BLaER1 treated with 17β-estradiol and CSF1 and Interleukin-3, amounts not matched to agents 10 nM and 100 nM (cell line): ENCODE measurements at regions not wholly inside any gene's neighbourhood (a gene's known extent, or its start where the extent isn't known, plus 50 kb on each side); places are given as distances from the start of the nearest gene placed in this dataset.

Source experiments
- H3K27ac ChIP-seq, 11 experiments: shearing (Covaris generic); formaldehyde crosslinking; 2 replicates each; pipeline ENCODE4 v1.8.1; 2022
- H3K27me3 ChIP-seq, 11 experiments: shearing (Covaris generic); formaldehyde crosslinking; 2 replicates each; pipeline ENCODE4 v1.8.1; 2022
- H3K36me3 ChIP-seq, 11 experiments: shearing (Covaris generic); formaldehyde crosslinking; 2 replicates each; pipeline ENCODE4 v1.8.1; 2022
- H3K4me1 ChIP-seq, 10 experiments: shearing (Covaris generic); formaldehyde crosslinking; 2 replicates each; pipeline ENCODE4 v1.8.1; 2022
- H3K4me2 ChIP-seq, 11 experiments: shearing (Covaris generic); formaldehyde crosslinking; 2 replicates each; pipeline ENCODE4 v1.8.1; 2022
- H3K4me3 ChIP-seq, 10 experiments: shearing (Covaris generic); formaldehyde crosslinking; 2 replicates each; pipeline ENCODE4 v1.8.1; 2022
- H3K9ac ChIP-seq, 11 experiments: shearing (Covaris generic); formaldehyde crosslinking; 2 replicates each; pipeline ENCODE4 v1.8.1; 2022
- H3K9me3 ChIP-seq, 11 experiments: shearing (Covaris generic); formaldehyde crosslinking; replicated peaks in 1 of 11; 2 replicates each; pipeline ENCODE4 v1.8.1; 2022
- H4K20me1 ChIP-seq, 11 experiments: shearing (Covaris generic); formaldehyde crosslinking; 2 replicates each; pipeline ENCODE4 v1.8.1; 2022
- Cebpa-rat ChIP-seq, 11 experiments: shearing (Covaris generic); IDR thresholded peaks; 2 replicates each; pipeline ENCODE4 v1.8.1; 2022

GRCh38 chr12:127943481-127944210, 323.3 kb upstream of the TMEM132C start:
- H3K36me3 ChIP-seq: no peaks in the 10 kb centered on the region
- H3K27ac ChIP-seq: no peak overlapping the region
- no peaks in the 10 kb centered on the region for H3K4me1 ChIP-seq
- no peak overlapping the region for H3K4me2 ChIP-seq
- TF ChIP-seq Cebpa-rat (IDR thresholded peaks at IDR 0.05): no peak
- no peaks in the 10 kb centered on the region for H3K27me3 ChIP-seq
- H3K9ac ChIP-seq: no peak overlapping the region
- H4K20me1 ChIP-seq: no peaks in the 10 kb centered on the region
- no peak overlapping the region for H3K4me3 ChIP-seq
- H3K9me3 ChIP-seq: peaks cover 0 to 4% (median 0%) of the 10 kb centered on the region in 11 experiments; a peak in 3 of 22 replicates

- H3K4me2 ChIP-seq: no peak overlapping the region
- H3K4me3 ChIP-seq: no peak overlapping the region
- H3K9me3 ChIP-seq: peaks cover 0 to 4% (median 0%) of the 10 kb centered on the region in 11 experiments; a peak in 3 of 22 replicates
- no peak overlapping the region for H3K27ac ChIP-seq
- no peaks in the 10 kb centered on the region for H3K27me3 ChIP-seq
- no peaks in the 10 kb centered on the region for H3K4me1 ChIP-seq
- TF ChIP-seq Cebpa-rat (IDR thresholded peaks at IDR 0.05): no peak
- no peak overlapping the region for H3K9ac ChIP-seq
- no peaks in the 10 kb centered on the region for H3K36me3 ChIP-seq
- H4K20me1 ChIP-seq: no peaks in the 10 kb centered on the region
Measured at GRCh38 chr12:127944211-127944899, 322.6 kb upstream of the TMEM132C start.

GRCh38 chr12:127957001-127957660, 309.8 kb upstream of the TMEM132C start:
- Histone ChIP-seq H3K4me3 (no peak overlapping the region), H3K27me3 (no peaks in the 10 kb centered on the region), H3K36me3 (no peaks in the 10 kb centered on the region), H3K9me3 (no peaks in the 10 kb centered on the region), H3K4me1 (no peaks in the 10 kb centered on the region), H4K20me1 (no peaks in the 10 kb centered on the region), H3K9ac (no peak overlapping the region), H3K4me2 (no peak overlapping the region), H3K27ac (no peak overlapping the region)
- no peak for TF ChIP-seq Cebpa-rat (IDR thresholded peaks at IDR 0.05)

GRCh38 chr12:127962303-127962702, 304.7 kb upstream of the TMEM132C start:
- no peak overlapping the region for H3K9ac ChIP-seq
- no peaks in the 10 kb centered on the region for H3K27me3 ChIP-seq
- H3K4me2 ChIP-seq: no peak overlapping the region
- TF ChIP-seq Cebpa-rat (IDR thresholded peaks at IDR 0.05): no peak
- H3K9me3 ChIP-seq: peaks cover 8 to 19% (median 16%) of the 10 kb centered on the region in 11 experiments; a peak in 20 of 22 replicates
- no peaks in the 10 kb centered on the region for H4K20me1 ChIP-seq
- H3K27ac ChIP-seq: no peak overlapping the region
- H3K36me3 ChIP-seq: no peaks in the 10 kb centered on the region
- no peaks in the 10 kb centered on the region for H3K4me1 ChIP-seq
- H3K4me3 ChIP-seq: no peak overlapping the region

- no peak overlapping the region for H3K4me3 ChIP-seq
- H3K27me3 ChIP-seq: no peaks in the 10 kb centered on the region
- no peak for TF ChIP-seq Cebpa-rat (IDR thresholded peaks at IDR 0.05)
- H3K9ac ChIP-seq: no peak overlapping the region
- H3K4me2 ChIP-seq: no peak overlapping the region
- no peak overlapping the region for H3K27ac ChIP-seq
- no peaks in the 10 kb centered on the region for H3K36me3 ChIP-seq
- H4K20me1 ChIP-seq: no peaks in the 10 kb centered on the region
- no peaks in the 10 kb centered on the region for H3K4me1 ChIP-seq
- H3K9me3 ChIP-seq: peaks cover 8 to 25% (median 19%) of the 10 kb centered on the region in 11 experiments; a peak in 20 of 22 replicates
Measured at GRCh38 chr12:127963933-127964332, 303.0 kb upstream of the TMEM132C start.

GRCh38 chr12:127964717-127965116, 302.3 kb upstream of the TMEM132C start:
- no peak overlapping the region for H3K4me2 ChIP-seq

GRCh38 chr12:127966331-127966730, 300.6 kb upstream of the TMEM132C start:
- no peak for TF ChIP-seq Cebpa-rat (IDR thresholded peaks at IDR 0.05)
- Histone ChIP-seq H3K4me2 (no peak overlapping the region), H4K20me1 (no peaks in the 10 kb centered on the region), H3K27me3 (no peaks in the 10 kb centered on the region), H3K36me3 (no peaks in the 10 kb centered on the region), H3K9ac (no peak overlapping the region), H3K27ac (no peak overlapping the region), H3K4me1 (no peaks in the 10 kb centered on the region), H3K9me3 (peaks cover 8 to 25% (median 19%) of the 10 kb centered on the region in 11 experiments; a peak in 20 of 22 replicates), H3K4me3 (no peak overlapping the region)

More at GRCh38 chr12:127964717-127965116, 302.3 kb upstream of the TMEM132C start:
- Histone ChIP-seq H3K4me3 (no peak overlapping the region), H3K9me3 (peaks cover 8 to 25% (median 19%) of the 10 kb centered on the region in 11 experiments; a peak in 20 of 22 replicates), H3K36me3 (no peaks in the 10 kb centered on the region), H3K27me3 (no peaks in the 10 kb centered on the region), H3K9ac (no peak overlapping the region), H3K4me1 (no peaks in the 10 kb centered on the region), H4K20me1 (no peaks in the 10 kb centered on the region), H3K27ac (no peak overlapping the region)
- TF ChIP-seq Cebpa-rat (IDR thresholded peaks at IDR 0.05): no peak

GRCh38 chr12:127970491-127970890, 296.5 kb upstream of the TMEM132C start:
- Histone ChIP-seq H3K9me3 (peaks cover 8 to 25% (median 19%) of the 10 kb centered on the region in 11 experiments; a peak in 20 of 22 replicates), H3K4me2 (no peak overlapping the region), H3K4me1 (no peaks in the 10 kb centered on the region), H3K9ac (no peak overlapping the region), H3K4me3 (no peak overlapping the region), H4K20me1 (no peaks in the 10 kb centered on the region), H3K27ac (no peak overlapping the region), H3K27me3 (no peaks in the 10 kb centered on the region), H3K36me3 (no peaks in the 10 kb centered on the region)
- no peak for TF ChIP-seq Cebpa-rat (IDR thresholded peaks at IDR 0.05)

- Histone ChIP-seq H3K9me3 (peaks cover 7 to 30% (median 15%) of the 10 kb centered on the region in 11 experiments; a peak in 19 of 22 replicates), H3K4me1 (peaks cover 0 to 10% (median 0%) of the 10 kb centered on the region in 10 experiments; a peak in 3 of 20 replicates), H4K20me1 (no peaks in the 10 kb centered on the region), H3K36me3 (no peaks in the 10 kb centered on the region), H3K4me2 (no peak overlapping the region), H3K4me3 (no peak overlapping the region), H3K27me3 (no peaks in the 10 kb centered on the region), H3K9ac (no peak overlapping the region), H3K27ac (no peak overlapping the region)
- TF ChIP-seq Cebpa-rat (IDR thresholded peaks at IDR 0.05): no peak
Measured at GRCh38 chr12:127980585-127980984, 286.4 kb upstream of the TMEM132C start.
